WTC11 (cell line): ENCODE measurements at regions not wholly inside any gene's neighbourhood (a gene's known extent, or its start where the extent isn't known, plus 50 kb on each side); places are given as distances from the start of the nearest gene placed in this dataset.

Experiments used
- ATAC-seq: fragments of 200-7000 bp; cut with Tn5 transposase; 2 replicates; pipeline ENCODE4 v1.10.0; 2021; ENCODE audit warnings: mild to moderate bottlenecking, moderate library complexity
- CTCF ChIA-PET: fragments of 300-600 bp; sonication (Branson Sonifier 250); formaldehyde crosslinking; loops from one replicate; lab custom pipeline; 2021; ENCODE audit warnings: antibody characterized with exemption; lab: Charles Lee
- POLR2A ChIA-PET: fragments of 350-600 bp; sonication (Branson Sonifier 250); formaldehyde crosslinking; loops from one replicate; lab custom pipeline; 2021; ENCODE audit warnings: antibody characterized with exemption; lab: Charles Lee
- DNase-seq: peaks from one replicate; pipeline ENCODE4 v3.0.0; 2021; ENCODE audit warnings: low spot score
- H3K27ac Mint-ChIP-seq: 2 replicates; pipeline ENCODE4 v1.8.0; 2021; ENCODE audit warnings: mixed read lengths
- H3K27me3 Mint-ChIP-seq: 2 replicates; pipeline ENCODE4 v1.8.0; 2021; ENCODE audit warnings: low read depth, mild to moderate bottlenecking, moderate library complexity, mixed read lengths
- H3K36me3 Mint-ChIP-seq: 2 replicates; pipeline ENCODE4 v1.8.0; 2021; ENCODE audit warnings: mixed read lengths
- H3K4me1 Mint-ChIP-seq: 2 replicates; pipeline ENCODE4 v1.8.0; 2022; ENCODE audit warnings: mixed read lengths
- H3K4me3 Mint-ChIP-seq: 2 replicates; pipeline ENCODE4 v1.8.0; 2021; ENCODE audit warnings: mild to moderate bottlenecking, moderate library complexity, mixed read lengths
- H3K9me3 Mint-ChIP-seq: 2 replicates; pipeline ENCODE4 v1.8.0; 2021; ENCODE audit warnings: mixed read lengths
- CBFB ChIP-seq: sonication (generic); formaldehyde crosslinking; IDR thresholded peaks from 2 replicates; pipeline ENCODE4 v1.8.1; 2022; ENCODE audit warnings: mild to moderate bottlenecking, low read depth, missing genetic modification reagents
- CREB1 ChIP-seq: sonication (generic); formaldehyde crosslinking; IDR thresholded peaks from 2 replicates; pipeline ENCODE4 v1.8.0; 2023; ENCODE audit warnings: mild to moderate bottlenecking, missing genetic modification reagents
- CREM ChIP-seq: sonication (generic); formaldehyde crosslinking; IDR thresholded peaks from 2 replicates; pipeline ENCODE4 v1.8.1; 2022; ENCODE audit warnings: mild to moderate bottlenecking, missing genetic modification reagents, moderate library complexity
- FOXP1 ChIP-seq: sonication (generic); formaldehyde crosslinking; IDR thresholded peaks from 2 replicates; pipeline ENCODE4 v1.8.0; 2022; ENCODE audit warnings: missing genetic modification reagents, mild to moderate bottlenecking, moderate library complexity, borderline replicate concordance
- GABPB1 ChIP-seq: sonication (generic); formaldehyde crosslinking; IDR thresholded peaks from 2 replicates; pipeline ENCODE4 v1.8.1; 2023; ENCODE audit warnings: mild to moderate bottlenecking, missing genetic modification reagents
- GTF2I ChIP-seq: fragments of 250-450 bp; sonication (Bioruptor Pico); conservative IDR thresholded peaks from 2 replicates; pipeline ENCODE4 v1.4.0; 2021; ENCODE audit warnings: mild to moderate bottlenecking
- NR2C2 ChIP-seq: sonication (generic); formaldehyde crosslinking; IDR thresholded peaks from 2 replicates; pipeline ENCODE4 v1.8.0; 2022; ENCODE audit warnings: mild to moderate bottlenecking, missing genetic modification reagents
- RELA ChIP-seq: sonication (generic); formaldehyde crosslinking; IDR thresholded peaks from 2 replicates; pipeline ENCODE4 v1.8.1; 2022; ENCODE audit warnings: missing genetic modification reagents, mild to moderate bottlenecking, borderline replicate concordance
- SP1 ChIP-seq: sonication (generic); formaldehyde crosslinking; conservative IDR thresholded peaks from 2 replicates; pipeline ENCODE4 v1.8.1; 2022; ENCODE audit warnings: missing genetic modification reagents
- TEAD1 ChIP-seq: sonication (generic); formaldehyde crosslinking; IDR thresholded peaks from 2 replicates; pipeline ENCODE4 v1.8.0; 2022; ENCODE audit warnings: mild to moderate bottlenecking, missing genetic modification reagents
- ZNF138 ChIP-seq: sonication (generic); formaldehyde crosslinking; conservative IDR thresholded peaks from 2 replicates; pipeline ENCODE4 v1.8.1; 2022; ENCODE audit warnings: mild to moderate bottlenecking, moderate library complexity, missing genetic modification reagents
- ZNF232 ChIP-seq: sonication (generic); formaldehyde crosslinking; IDR thresholded peaks from 2 replicates; pipeline ENCODE4 v1.8.0; 2022; ENCODE audit warnings: mild to moderate bottlenecking, missing genetic modification reagents
- ZNF416 ChIP-seq: fragments of 250-450 bp; sonication (Bioruptor Pico); IDR thresholded peaks from 2 replicates; pipeline ENCODE4 v1.9.0; 2021; ENCODE audit warnings: mild to moderate bottlenecking, inconsistent platforms
- ZNF423 ChIP-seq: fragments of 250-450 bp; sonication (Bioruptor Pico); IDR thresholded peaks from 2 replicates; pipeline ENCODE4 v2.1.2; 2022; ENCODE audit warnings: mild to moderate bottlenecking, moderate library complexity
- TF ChIP-seq, protein P1 (sequence below): fragments of 250-450 bp; sonication (Bioruptor Pico); conservative IDR thresholded peaks from 2 replicates; pipeline ENCODE4 v1.9.0; 2021; ENCODE audit warnings: mild to moderate bottlenecking
- TF ChIP-seq, protein P2 (sequence below): sonication (generic); formaldehyde crosslinking; IDR thresholded peaks from 2 replicates; pipeline ENCODE4 v1.8.1; 2023; ENCODE audit warnings: mild to moderate bottlenecking, missing genetic modification reagents, moderate library complexity
- TF ChIP-seq, protein P3 (sequence below): sonication (generic); formaldehyde crosslinking; IDR thresholded peaks from 2 replicates; pipeline ENCODE4 v1.8.1; 2022; ENCODE audit warnings: low read depth, mild to moderate bottlenecking, moderate library complexity, missing genetic modification reagents, borderline replicate concordance
- TF ChIP-seq, protein P4 (sequence below): sonication (generic); formaldehyde crosslinking; conservative IDR thresholded peaks from 2 replicates; pipeline ENCODE4 v1.8.1; 2022; ENCODE audit warnings: mild to moderate bottlenecking, missing genetic modification reagents
- TF ChIP-seq, protein P5 (sequence below): sonication (generic); formaldehyde crosslinking; IDR thresholded peaks from 2 replicates; pipeline ENCODE4 v1.8.1; 2023; ENCODE audit warnings: mild to moderate bottlenecking, missing genetic modification reagents
- TF ChIP-seq, protein P6 (sequence below): sonication (generic); formaldehyde crosslinking; IDR thresholded peaks from 2 replicates; pipeline ENCODE4 v1.8.1; 2023; ENCODE audit warnings: mild to moderate bottlenecking, missing genetic modification reagents
- TF ChIP-seq, protein P7 (sequence below): fragments of 250-450 bp; sonication (Bioruptor Pico); IDR thresholded peaks from 2 replicates; pipeline ENCODE4 v1.9.0; 2021; ENCODE audit warnings: mild to moderate bottlenecking

DNA sequence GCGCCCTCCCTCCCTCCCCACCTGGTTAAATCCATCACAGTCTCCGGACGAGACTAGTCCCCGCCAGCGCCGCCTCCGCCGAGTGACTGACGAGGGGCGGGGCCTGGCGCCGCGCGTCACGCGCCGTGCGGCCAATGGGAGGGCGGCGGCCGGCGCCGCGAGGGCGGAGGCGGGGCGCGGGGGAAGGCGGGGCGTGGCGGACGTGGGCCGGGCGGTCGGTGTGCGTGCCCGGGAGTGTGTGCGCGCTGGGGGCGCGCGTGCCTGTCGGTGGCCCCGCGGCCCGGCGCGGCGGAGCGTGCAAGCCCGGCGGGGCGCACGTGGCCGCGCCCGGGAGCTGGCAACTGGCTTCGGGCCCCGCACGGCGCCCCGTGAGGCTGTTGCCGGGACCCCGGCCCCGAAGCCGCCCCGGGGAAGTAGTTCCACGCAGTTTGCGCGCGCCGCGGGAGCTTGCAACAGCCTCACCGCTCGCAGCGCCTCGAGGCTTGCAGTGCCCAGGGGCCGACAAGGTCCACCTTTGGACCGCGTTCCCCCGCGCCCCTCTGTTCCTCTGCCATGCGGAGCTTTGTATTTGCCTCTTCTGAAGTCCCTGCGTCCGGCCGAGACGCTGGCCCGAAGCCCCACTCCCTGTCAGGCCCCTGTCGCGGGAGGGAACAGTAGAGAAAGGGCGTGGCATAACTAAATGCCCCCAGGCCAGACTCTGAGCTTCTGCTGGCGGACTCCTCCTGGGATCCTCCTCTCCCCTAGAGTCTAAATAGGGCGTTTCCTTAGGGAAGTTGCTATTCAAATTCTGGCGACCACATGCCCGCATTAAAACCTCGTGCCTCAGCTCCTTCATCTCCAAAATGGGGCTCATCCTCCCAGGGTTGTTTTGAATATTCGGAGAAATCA lies 400.9 kb downstream of the SHQ1 start (continued):
- TF ChIP-seq, protein P1, sequence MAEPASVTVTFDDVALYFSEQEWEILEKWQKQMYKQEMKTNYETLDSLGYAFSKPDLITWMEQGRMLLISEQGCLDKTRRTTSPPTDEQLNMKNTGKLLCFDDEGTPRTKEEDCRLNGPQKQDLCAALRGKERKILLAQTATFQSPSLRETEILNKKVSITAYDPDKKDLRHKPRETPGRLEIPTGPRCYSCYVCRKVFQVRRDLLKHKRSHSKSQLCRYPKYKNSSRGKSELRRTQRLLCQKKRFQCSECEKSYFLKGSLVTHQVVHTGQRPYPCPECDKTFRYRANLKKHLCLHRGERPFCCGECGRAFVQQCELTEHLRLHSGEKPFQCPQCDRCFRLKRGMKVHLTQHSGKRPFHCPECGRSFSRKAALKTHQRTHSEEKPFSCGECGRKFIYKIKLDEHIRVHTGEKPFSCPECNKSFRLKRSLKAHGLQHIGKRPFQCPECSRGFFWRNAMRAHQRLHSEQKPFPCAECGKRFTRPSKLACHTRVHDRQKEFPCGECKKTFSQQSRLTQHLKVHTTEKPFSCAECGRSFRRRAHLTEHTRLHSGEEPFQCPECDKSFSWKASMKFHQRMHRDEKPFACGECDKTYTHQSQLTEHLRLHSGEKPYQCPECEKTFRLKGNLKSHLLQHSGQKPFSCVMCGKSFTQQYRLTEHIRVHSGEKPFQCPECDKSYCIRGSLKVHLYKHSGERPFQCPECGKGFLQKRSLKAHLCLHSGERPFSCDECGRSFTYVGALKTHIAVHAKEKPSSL: no peak
- no peak for TF ChIP-seq ZNF232 (CRISPR knock-in tag)

DNA sequence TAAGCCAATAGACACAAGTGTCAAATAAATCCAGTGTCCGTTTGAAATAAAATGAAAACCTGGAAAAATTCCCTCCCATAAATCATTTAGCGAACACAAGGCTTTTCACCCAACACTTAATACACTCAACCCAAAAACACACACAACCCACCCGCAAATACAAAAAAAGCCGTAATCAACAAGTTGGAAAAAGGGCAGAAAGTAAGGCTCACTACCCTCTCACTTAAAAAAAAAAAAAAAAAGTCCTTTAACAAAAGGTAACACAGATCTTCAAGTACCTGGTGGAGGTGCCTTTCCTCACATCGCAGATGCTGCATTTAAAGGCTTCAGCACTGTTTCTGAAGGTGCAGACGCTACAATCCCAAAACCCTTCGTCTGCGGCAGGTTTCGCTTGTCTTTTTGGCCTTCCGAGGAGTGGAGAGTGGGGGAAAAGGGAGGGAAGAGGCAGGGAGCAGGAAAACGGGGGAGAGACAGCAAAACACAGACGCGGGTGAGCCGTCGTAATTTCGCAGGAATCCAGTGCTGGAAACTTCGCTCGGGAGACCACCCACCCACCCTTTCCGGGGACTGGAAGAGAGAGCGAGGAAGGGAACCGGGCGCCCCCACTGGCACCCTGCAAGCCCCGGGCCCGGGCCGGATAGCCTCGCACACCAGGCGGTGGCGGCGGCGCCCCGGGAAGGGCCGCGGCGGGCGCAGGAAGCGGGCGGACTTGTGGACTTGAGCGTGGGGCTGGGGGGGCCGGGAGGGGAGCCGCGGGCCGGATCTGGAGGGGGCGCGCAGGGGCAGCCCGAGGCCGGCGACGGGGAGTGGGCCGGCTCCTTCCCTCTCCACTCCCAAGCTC lies 401.8 kb downstream of the SHQ1 start, which contains the start of gene RYBP:
Gene RYBP, minus strand, starts transcription at position 404 of the 841 bp plus-strand sequence.
- no peak for ATAC-seq
- peaks cover 58% of the 10 kb centered on the region for H3K4me1 Mint-ChIP-seq
- H3K27me3 Mint-ChIP-seq: peaks cover 27% of the 10 kb centered on the region
- peak within 1 kb of the TSS; percentile 98 for H3K27ac Mint-ChIP-seq
- no peak for DNase-seq
- ChIA-PET CTCF (interaction anchor here (1.1 kb wide), 1 partner anchor 139 kb away, joined by 3 read pairs; no protein-coding TSS in a partner anchor), POLR2A (interaction anchor here (0.5 to 0.9 kb wide), 2 partner anchors 15 to 599 kb away, joined by 3 read pairs; no protein-coding TSS in a partner anchor)
- peaks cover 9% of the 10 kb centered on the region for H3K36me3 Mint-ChIP-seq
- peak within 1 kb of the TSS; percentile 99 for H3K4me3 Mint-ChIP-seq
- H3K9me3 Mint-ChIP-seq: no peaks in the 10 kb centered on the region
- TF ChIP-seq, protein P2, sequence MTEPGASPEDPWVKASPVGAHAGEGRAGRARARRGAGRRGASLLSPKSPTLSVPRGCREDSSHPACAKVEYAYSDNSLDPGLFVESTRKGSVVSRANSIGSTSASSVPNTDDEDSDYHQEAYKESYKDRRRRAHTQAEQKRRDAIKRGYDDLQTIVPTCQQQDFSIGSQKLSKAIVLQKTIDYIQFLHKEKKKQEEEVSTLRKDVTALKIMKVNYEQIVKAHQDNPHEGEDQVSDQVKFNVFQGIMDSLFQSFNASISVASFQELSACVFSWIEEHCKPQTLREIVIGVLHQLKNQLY (CRISPR knock-in tag): no peak
- TF ChIP-seq CBFB: no peak
- TF ChIP-seq RELA (CRISPR knock-in tag): no peak
- TF ChIP-seq ZNF232 (CRISPR knock-in tag): 0 out of 2 replicates have a peak, but pooled peaks have one; percentile 34
- peak; percentile 83 for TF ChIP-seq ZNF423
- TF ChIP-seq, protein P3, sequence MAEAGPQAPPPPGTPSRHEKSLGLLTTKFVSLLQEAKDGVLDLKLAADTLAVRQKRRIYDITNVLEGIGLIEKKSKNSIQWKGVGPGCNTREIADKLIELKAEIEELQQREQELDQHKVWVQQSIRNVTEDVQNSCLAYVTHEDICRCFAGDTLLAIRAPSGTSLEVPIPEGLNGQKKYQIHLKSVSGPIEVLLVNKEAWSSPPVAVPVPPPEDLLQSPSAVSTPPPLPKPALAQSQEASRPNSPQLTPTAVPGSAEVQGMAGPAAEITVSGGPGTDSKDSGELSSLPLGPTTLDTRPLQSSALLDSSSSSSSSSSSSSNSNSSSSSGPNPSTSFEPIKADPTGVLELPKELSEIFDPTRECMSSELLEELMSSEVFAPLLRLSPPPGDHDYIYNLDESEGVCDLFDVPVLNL: no peak
- TF ChIP-seq ZNF138 (CRISPR knock-in tag): no peak
- TF ChIP-seq SP1 (CRISPR knock-in tag): 0 out of 2 replicates have a peak, but pooled peaks have one; percentile 5
- no peak for TF ChIP-seq GTF2I (CRISPR knock-in tag)
- TF ChIP-seq, protein P1: no peak
- TF ChIP-seq TEAD1 (CRISPR knock-in tag): no peak
- TF ChIP-seq ZNF416 (CRISPR knock-in tag): no peak
- no peak for TF ChIP-seq NR2C2 (CRISPR knock-in tag)
- no peak for TF ChIP-seq FOXP1 (CRISPR knock-in tag)
- no peak for TF ChIP-seq CREB1 (CRISPR knock-in tag)
- no peak for TF ChIP-seq GABPB1 (CRISPR knock-in tag)
- TF ChIP-seq, protein P4, sequence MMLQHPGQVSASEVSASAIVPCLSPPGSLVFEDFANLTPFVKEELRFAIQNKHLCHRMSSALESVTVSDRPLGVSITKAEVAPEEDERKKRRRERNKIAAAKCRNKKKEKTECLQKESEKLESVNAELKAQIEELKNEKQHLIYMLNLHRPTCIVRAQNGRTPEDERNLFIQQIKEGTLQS (CRISPR knock-in tag): no peak
- TF ChIP-seq, protein P5, sequence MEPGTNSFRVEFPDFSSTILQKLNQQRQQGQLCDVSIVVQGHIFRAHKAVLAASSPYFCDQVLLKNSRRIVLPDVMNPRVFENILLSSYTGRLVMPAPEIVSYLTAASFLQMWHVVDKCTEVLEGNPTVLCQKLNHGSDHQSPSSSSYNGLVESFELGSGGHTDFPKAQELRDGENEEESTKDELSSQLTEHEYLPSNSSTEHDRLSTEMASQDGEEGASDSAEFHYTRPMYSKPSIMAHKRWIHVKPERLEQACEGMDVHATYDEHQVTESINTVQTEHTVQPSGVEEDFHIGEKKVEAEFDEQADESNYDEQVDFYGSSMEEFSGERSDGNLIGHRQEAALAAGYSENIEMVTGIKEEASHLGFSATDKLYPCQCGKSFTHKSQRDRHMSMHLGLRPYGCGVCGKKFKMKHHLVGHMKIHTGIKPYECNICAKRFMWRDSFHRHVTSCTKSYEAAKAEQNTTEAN: no peak
- TF ChIP-seq, protein P6, sequence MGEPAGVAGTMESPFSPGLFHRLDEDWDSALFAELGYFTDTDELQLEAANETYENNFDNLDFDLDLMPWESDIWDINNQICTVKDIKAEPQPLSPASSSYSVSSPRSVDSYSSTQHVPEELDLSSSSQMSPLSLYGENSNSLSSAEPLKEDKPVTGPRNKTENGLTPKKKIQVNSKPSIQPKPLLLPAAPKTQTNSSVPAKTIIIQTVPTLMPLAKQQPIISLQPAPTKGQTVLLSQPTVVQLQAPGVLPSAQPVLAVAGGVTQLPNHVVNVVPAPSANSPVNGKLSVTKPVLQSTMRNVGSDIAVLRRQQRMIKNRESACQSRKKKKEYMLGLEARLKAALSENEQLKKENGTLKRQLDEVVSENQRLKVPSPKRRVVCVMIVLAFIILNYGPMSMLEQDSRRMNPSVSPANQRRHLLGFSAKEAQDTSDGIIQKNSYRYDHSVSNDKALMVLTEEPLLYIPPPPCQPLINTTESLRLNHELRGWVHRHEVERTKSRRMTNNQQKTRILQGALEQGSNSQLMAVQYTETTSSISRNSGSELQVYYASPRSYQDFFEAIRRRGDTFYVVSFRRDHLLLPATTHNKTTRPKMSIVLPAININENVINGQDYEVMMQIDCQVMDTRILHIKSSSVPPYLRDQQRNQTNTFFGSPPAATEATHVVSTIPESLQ (CRISPR knock-in tag): no peak
- TF ChIP-seq, protein P7, sequence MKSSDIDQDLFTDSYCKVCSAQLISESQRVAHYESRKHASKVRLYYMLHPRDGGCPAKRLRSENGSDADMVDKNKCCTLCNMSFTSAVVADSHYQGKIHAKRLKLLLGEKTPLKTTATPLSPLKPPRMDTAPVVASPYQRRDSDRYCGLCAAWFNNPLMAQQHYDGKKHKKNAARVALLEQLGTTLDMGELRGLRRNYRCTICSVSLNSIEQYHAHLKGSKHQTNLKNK (CRISPR knock-in tag): no peak
- no peak for TF ChIP-seq CREM (CRISPR knock-in tag)
